ENCODE measurements at regions not wholly inside any gene's neighbourhood (a gene's known extent, or its start where the extent isn't known, plus 50 kb on each side); places are given as distances from the start of the nearest gene placed in this dataset.

DNA sequence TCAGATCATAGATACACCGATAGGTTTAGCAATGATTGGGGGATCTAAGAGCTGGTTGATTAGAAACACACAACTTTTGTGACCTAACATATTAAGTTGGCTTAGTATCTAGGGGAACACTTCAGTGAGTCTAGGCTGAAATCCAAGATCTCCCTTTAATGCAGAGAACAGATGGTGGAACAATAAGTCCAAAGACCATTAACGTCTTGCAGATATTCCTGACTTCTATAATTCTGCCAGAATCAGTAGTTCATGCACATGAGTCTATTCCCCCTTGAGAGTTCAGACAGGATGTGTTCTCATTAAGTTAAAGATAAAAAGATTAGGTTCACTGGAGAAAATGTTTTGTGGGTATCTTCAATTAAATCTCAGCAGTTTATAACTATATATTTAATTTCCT, 506.5 kb downstream of the TSN start:
- Histone ChIP-seq H3K27me3 (ENCODE audit: insufficient read depth in 3 of 3, low read length in 2 of 3) (no peaks in the 10 kb centered on the region), H3K4me1 (no peaks in the 10 kb centered on the region), H3K9me3 (no peaks in the 10 kb centered on the region), H3K36me3 (ENCODE audit: insufficient read depth in 1 of 2, low read depth in 1 of 2) (no peaks in the 10 kb centered on the region), H3K27ac (no peak overlapping the region), H3K4me3 (no peak overlapping the region)
- TF ChIP-seq, protein P1, sequence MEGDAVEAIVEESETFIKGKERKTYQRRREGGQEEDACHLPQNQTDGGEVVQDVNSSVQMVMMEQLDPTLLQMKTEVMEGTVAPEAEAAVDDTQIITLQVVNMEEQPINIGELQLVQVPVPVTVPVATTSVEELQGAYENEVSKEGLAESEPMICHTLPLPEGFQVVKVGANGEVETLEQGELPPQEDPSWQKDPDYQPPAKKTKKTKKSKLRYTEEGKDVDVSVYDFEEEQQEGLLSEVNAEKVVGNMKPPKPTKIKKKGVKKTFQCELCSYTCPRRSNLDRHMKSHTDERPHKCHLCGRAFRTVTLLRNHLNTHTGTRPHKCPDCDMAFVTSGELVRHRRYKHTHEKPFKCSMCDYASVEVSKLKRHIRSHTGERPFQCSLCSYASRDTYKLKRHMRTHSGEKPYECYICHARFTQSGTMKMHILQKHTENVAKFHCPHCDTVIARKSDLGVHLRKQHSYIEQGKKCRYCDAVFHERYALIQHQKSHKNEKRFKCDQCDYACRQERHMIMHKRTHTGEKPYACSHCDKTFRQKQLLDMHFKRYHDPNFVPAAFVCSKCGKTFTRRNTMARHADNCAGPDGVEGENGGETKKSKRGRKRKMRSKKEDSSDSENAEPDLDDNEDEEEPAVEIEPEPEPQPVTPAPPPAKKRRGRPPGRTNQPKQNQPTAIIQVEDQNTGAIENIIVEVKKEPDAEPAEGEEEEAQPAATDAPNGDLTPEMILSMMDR (IDR thresholded peaks at IDR 0.05): no peak
- ATAC-seq (no peak), DNase-seq (no peak)
- intact Hi-C loops (cut with DNase I): no loop called here
- WGBS, 3 donors: 19 to 38% (median 30%) methylated on average over 2 of the region's 2 CpGs

DNA sequence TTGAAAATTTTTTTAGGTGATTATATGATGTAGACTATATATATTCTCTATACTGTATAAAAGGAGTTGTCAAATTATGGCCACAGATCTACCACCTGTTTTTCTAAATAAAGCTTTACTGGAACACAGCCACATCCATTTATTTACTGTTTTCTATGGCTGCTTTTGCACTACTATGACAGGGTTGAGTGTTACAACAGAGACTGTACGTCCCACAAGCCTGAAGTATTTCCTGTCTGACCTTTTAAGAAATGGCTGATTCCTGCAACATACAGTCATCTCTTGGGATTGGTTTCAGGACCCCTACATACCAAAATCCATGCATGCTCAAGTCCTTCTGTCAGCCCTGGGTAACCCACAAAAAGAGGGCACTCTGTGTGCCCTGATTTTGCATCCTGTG, 508.3 kb downstream of the TSN start:
- DNase-seq: no peak
- no peaks in the 10 kb centered on the region for H3K27me3 ChIP-seq (ENCODE audit: insufficient read depth in 3 of 3, low read length in 2 of 3)
- ATAC-seq: no peak
- H3K36me3 ChIP-seq (ENCODE audit: insufficient read depth in 1 of 2, low read depth in 1 of 2): no peaks in the 10 kb centered on the region
- H3K9me3 ChIP-seq: no peaks in the 10 kb centered on the region
- TF ChIP-seq, protein P1 (IDR thresholded peaks at IDR 0.05): no peak
- H3K4me1 ChIP-seq: no peaks in the 10 kb centered on the region
- H3K27ac ChIP-seq: no peak overlapping the region
- no peak overlapping the region for H3K4me3 ChIP-seq
- 10 to 29% (median 18%) methylated on average over 1 of the region's 1 CpG for WGBS, 3 donors
- intact Hi-C loops (cut with DNase I): no loop called here

GRCh38 chr2:122266636-122267035, 511.2 kb downstream of the TSN start:
- Histone ChIP-seq H3K36me3 (ENCODE audit: insufficient read depth in 1 of 2, low read depth in 1 of 2) (no peaks in the 10 kb centered on the region), H3K4me1 (no peaks in the 10 kb centered on the region), H3K27ac (no peak overlapping the region), H3K9me3 (no peaks in the 10 kb centered on the region), H3K4me3 (no peak overlapping the region), H3K27me3 (ENCODE audit: insufficient read depth in 3 of 3, low read length in 2 of 3) (no peaks in the 10 kb centered on the region)
- intact Hi-C loops (cut with DNase I): no loop called here
- ATAC-seq (no peak), DNase-seq (no peak)
- WGBS, 3 donors: 41 to 54% (median 46%) methylated on average over 1 of the region's 1 CpG
- TF ChIP-seq, protein P1 (IDR thresholded peaks at IDR 0.05): no peak

GRCh38 chr2:122267947-122268346, 512.5 kb downstream of the TSN start:
- intact Hi-C loops (cut with DNase I): no loop called here
- H3K9me3 ChIP-seq: no peaks in the 10 kb centered on the region
- H3K36me3 ChIP-seq (ENCODE audit: insufficient read depth in 1 of 2, low read depth in 1 of 2): no peaks in the 10 kb centered on the region
- DNase-seq (no peak), ATAC-seq (no peak)
- H3K27me3 ChIP-seq (ENCODE audit: insufficient read depth in 3 of 3, low read length in 2 of 3): no peaks in the 10 kb centered on the region
- H3K27ac ChIP-seq: no peak overlapping the region
- no peaks in the 10 kb centered on the region for H3K4me1 ChIP-seq
- TF ChIP-seq, protein P1 (IDR thresholded peaks at IDR 0.05): no peak
- no peak overlapping the region for H3K4me3 ChIP-seq
- WGBS, 3 donors: 94 to 97% (median 94%) methylated on average over 5 of the region's 5 CpGs

DNA sequence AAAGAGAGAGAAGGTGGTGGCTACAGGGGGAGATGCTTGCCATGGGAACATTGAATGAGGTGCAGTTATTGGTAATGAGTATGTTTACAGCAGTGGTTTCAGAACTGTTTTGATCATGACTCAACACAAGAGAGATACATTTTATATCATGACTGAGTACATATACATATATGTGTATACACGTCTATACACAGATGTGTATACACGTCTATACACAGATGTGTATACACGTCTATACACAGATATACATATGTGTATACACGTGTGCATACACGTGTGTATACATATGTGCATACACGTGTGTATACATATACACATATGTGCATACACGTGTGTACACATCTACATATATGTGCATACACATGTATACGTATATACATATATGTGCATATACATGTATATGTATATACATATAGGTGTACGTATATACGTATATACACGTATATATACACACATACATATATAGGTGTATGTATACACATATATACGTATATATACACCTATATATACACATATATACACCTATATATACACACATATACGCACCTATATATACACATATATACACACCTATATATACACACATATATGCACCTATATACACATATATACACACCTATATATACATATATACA, 518.5 kb downstream of the TSN start:
- intact Hi-C loops (cut with DNase I): no loop called here
- Histone ChIP-seq H3K4me3 (no peak overlapping the region), H3K27ac (no peak overlapping the region), H3K4me1 (no peaks in the 10 kb centered on the region), H3K9me3 (no peaks in the 10 kb centered on the region), H3K27me3 (ENCODE audit: insufficient read depth in 3 of 3, low read length in 2 of 3) (no peaks in the 10 kb centered on the region), H3K36me3 (ENCODE audit: insufficient read depth in 1 of 2, low read depth in 1 of 2) (no peaks in the 10 kb centered on the region)
- WGBS, 3 donors: 88 to 93% (median 89%) methylated on average over 11 of the region's 13 CpGs
- DNase-seq (no peak), ATAC-seq (no peak)
- TF ChIP-seq, protein P1 (IDR thresholded peaks at IDR 0.05): no peak
